ENCODE measurements at regions not wholly inside any gene's neighbourhood (a gene's known extent, or its start where the extent isn't known, plus 50 kb on each side); places are given as distances from the start of the nearest gene placed in this dataset.

GRCh38 chr10:34024282-34024681, 689.8 kb upstream of the NRP1 start (continued):
- TF ChIP-seq SIN3A (conservative IDR thresholded peaks at IDR 0.05 in 1 of 2, IDR thresholded peaks at IDR 0.05 in 1 of 2; ENCODE audit: low read depth in 1 of 2, low read length in 2 of 2) (no peak), BCL11A (IDR thresholded peaks at IDR 0.05; ENCODE audit: low read depth in 2 of 2, low read length in 2 of 2) (no peak)

Measured in H1 (cell line).